IMR-90 (cell line): ENCODE measurements at regions not wholly inside any gene's neighbourhood (a gene's known extent, or its start where the extent isn't known, plus 50 kb on each side); places are given as distances from the start of the nearest gene placed in this dataset.

Source experiments
- ATAC-seq: fragments of 200-7000 bp; cut with Tn5 transposase; 2 replicates; pipeline ENCODE4 v1.9.1; 2020; ENCODE audit warnings: low read depth, mild to moderate bottlenecking, moderate library complexity
- BruUV-seq: library from RNA; stranded (reverse); fragments of 400-500 nt; replicated peaks from 2 replicates; lab custom pipeline; 2021; lab: Mats Ljungman, UMichigan
- CTCF ChIA-PET: fragments of 300-600 bp; formaldehyde crosslinking; extraction: SDS; loops from one replicate; lab custom pipeline; 2021; ENCODE audit warnings: antibody characterized with exemption; lab: Yijun Ruan, JAX
- POLR2A ChIA-PET: fragments of 300-600 bp; sonication (Branson Sonifier 250); formaldehyde crosslinking; loops from one replicate; lab custom pipeline; 2022; ENCODE audit warnings: antibody characterized with exemption; ENCODE audit not compliant: unreplicated experiment; lab: Charles Lee
- DNase-seq: peaks from one replicate; pipeline ENCODE4 v3.0.0; 2013
- H2AFZ ChIP-seq: replicated peaks from 2 replicates; pipeline ENCODE3; 2013; ENCODE audit warnings: low read length, mild to moderate bottlenecking; ENCODE audit not compliant: poor library complexity
- H2AK5ac ChIP-seq: 2 replicates; pipeline ENCODE4 v1.6.1; 2013; ENCODE audit warnings: low read depth, low read length, inconsistent platforms
- H2AK9ac ChIP-seq: replicated peaks from 2 replicates; pipeline ENCODE3; 2013; ENCODE audit warnings: mild to moderate bottlenecking, low read depth, low read length, moderate library complexity; ENCODE audit not compliant: poor library complexity
- H2BK120ac ChIP-seq: 2 replicates; pipeline ENCODE4 v1.6.1; 2013; ENCODE audit warnings: low read depth, low read length, inconsistent platforms
- H2BK15ac ChIP-seq: 3 replicates; pipeline ENCODE4 v1.6.1; 2013; ENCODE audit warnings: low read depth, low read length, inconsistent platforms
- H2BK20ac ChIP-seq: 2 replicates; pipeline ENCODE4 v1.6.1; 2013; ENCODE audit warnings: low read depth, mild to moderate bottlenecking, inconsistent platforms, low read length, moderate library complexity
- H2BK5ac ChIP-seq: 2 replicates; pipeline ENCODE4 v1.6.1; 2013; ENCODE audit warnings: mild to moderate bottlenecking, low read depth, low read length, inconsistent platforms; ENCODE audit not compliant: poor library complexity, severe bottlenecking
- H3K14ac ChIP-seq: replicated peaks from 2 replicates; pipeline ENCODE4 v1.6.1; 2013; ENCODE audit warnings: low read depth, low read length, inconsistent platforms
- H3K18ac ChIP-seq: 2 replicates; pipeline ENCODE4 v1.6.1; 2013; ENCODE audit warnings: low read depth, low read length, control low read depth
- H3K23ac ChIP-seq: 2 replicates; pipeline ENCODE4 v1.6.1; 2013; ENCODE audit warnings: low read depth, low read length, inconsistent platforms
- H3K27ac ChIP-seq: 2 replicates; pipeline ENCODE4 v1.5.1; 2013; ENCODE audit warnings: mild to moderate bottlenecking, control low read depth, low read length; ENCODE audit not compliant: insufficient read depth
- H3K27me3 ChIP-seq: 2 replicates; pipeline ENCODE4 v1.6.1; 2013; ENCODE audit warnings: low read length; ENCODE audit not compliant: control insufficient read depth, insufficient read depth
- H3K36me3 ChIP-seq: 2 replicates; pipeline ENCODE4 v1.6.1; 2013; ENCODE audit warnings: low read length, mixed read lengths; ENCODE audit not compliant: control insufficient read depth, insufficient read depth
- H3K4ac ChIP-seq: 2 replicates; pipeline ENCODE4 v1.6.1; 2013; ENCODE audit warnings: low read depth, low read length, inconsistent platforms
- H3K4me1 ChIP-seq: 2 replicates; pipeline ENCODE4 v1.6.1; 2013; ENCODE audit warnings: low read length, mixed read lengths; ENCODE audit not compliant: control insufficient read depth, insufficient read depth
- H3K4me2 ChIP-seq: 2 replicates; pipeline ENCODE4 v1.6.1; 2013; ENCODE audit warnings: low read depth, mild to moderate bottlenecking, control low read depth, low read length, moderate library complexity
- H3K4me3 ChIP-seq: 2 replicates; pipeline ENCODE4 v1.5.1; 2013; ENCODE audit warnings: low read depth, mild to moderate bottlenecking, control low read depth, low read length, moderate library complexity; ENCODE audit not compliant: insufficient read depth
- H3K56ac ChIP-seq: 2 replicates; pipeline ENCODE4 v1.6.1; 2013; ENCODE audit warnings: low read length, inconsistent platforms; ENCODE audit not compliant: insufficient read depth; ENCODE audit errors: extremely low read depth
- H3K79me1 ChIP-seq, 2 experiments: 2 replicates each; pipeline ENCODE4 v1.6.1; 2013; ENCODE audit warnings: low read length in 2 of 2, inconsistent platforms in 1 of 2, low read depth in 1 of 2
- H3K9ac ChIP-seq: 2 replicates; pipeline ENCODE4 v1.6.1; 2013; ENCODE audit warnings: low read depth, low read length, control low read depth
- H3K9me1 ChIP-seq: 2 replicates; pipeline ENCODE4 v1.6.1; 2013; ENCODE audit warnings: low read length, inconsistent platforms; ENCODE audit not compliant: insufficient read depth
- H3K9me3 ChIP-seq: 2 replicates; pipeline ENCODE4 v1.6.1; 2013; ENCODE audit warnings: low read length; ENCODE audit not compliant: control insufficient read depth, insufficient read depth
- H4K20me1 ChIP-seq: 2 replicates; pipeline ENCODE4 v1.6.1; 2013; ENCODE audit warnings: low read length, inconsistent platforms; ENCODE audit not compliant: insufficient read depth
- H4K5ac ChIP-seq: 2 replicates; pipeline ENCODE4 v1.6.1; 2013; ENCODE audit warnings: mild to moderate bottlenecking, low read depth, low read length, control low read depth
- H4K8ac ChIP-seq, 2 experiments: 2 replicates each; pipeline ENCODE4 v1.6.1; 2013; ENCODE audit warnings: low read depth in 2 of 2, low read length in 2 of 2, control low read depth in 1 of 2, inconsistent platforms in 1 of 2
- H4K91ac ChIP-seq: 2 replicates; pipeline ENCODE4 v1.6.1; 2013; ENCODE audit warnings: low read depth, low read length, inconsistent platforms; ENCODE audit not compliant: insufficient read depth
- BHLHE40 ChIP-seq: fragments of 150-350 bp; IDR thresholded peaks from 2 replicates; pipeline ENCODE4 v1.6.1; 2016; ENCODE audit warnings: mild to moderate bottlenecking, low read depth, low read length
- CEBPB ChIP-seq: IDR thresholded peaks from 2 replicates; pipeline ENCODE4 v1.6.1; 2012; ENCODE audit warnings: low read depth, low read length, improper control_type of control experiment
- CHD1 ChIP-seq: IDR thresholded peaks from 2 replicates; pipeline ENCODE4 v1.6.1; 2012; ENCODE audit warnings: low read depth, low read length, improper control_type of control experiment
- CTCF ChIP-seq: conservative IDR thresholded peaks from 2 replicates; pipeline ENCODE4 v1.5.1; 2012; ENCODE audit warnings: mild to moderate bottlenecking, low read depth, low read length, improper control_type of control experiment
- ELK1 ChIP-seq: fragments of 150-350 bp; IDR thresholded peaks from 2 replicates; pipeline ENCODE4 v1.6.1; 2016; ENCODE audit warnings: low read depth, mild to moderate bottlenecking, low read length, moderate library complexity, borderline replicate concordance
- FOS ChIP-seq: fragments of 150-350 bp; IDR thresholded peaks from 2 replicates; pipeline ENCODE4 v1.6.1; 2016; ENCODE audit warnings: low read depth, low read length
- MAFK ChIP-seq: IDR thresholded peaks from 2 replicates; pipeline ENCODE4 v1.6.1; 2012; ENCODE audit warnings: low read depth, low read length, improper control_type of control experiment
- MAZ ChIP-seq: IDR thresholded peaks from 2 replicates; pipeline ENCODE4 v1.6.1; 2012; ENCODE audit warnings: low read depth, mild to moderate bottlenecking, low read length, improper control_type of control experiment, moderate library complexity, borderline replicate concordance
- MXI1 ChIP-seq: IDR thresholded peaks from 2 replicates; pipeline ENCODE4 v1.6.1; 2012; ENCODE audit warnings: low read depth, mild to moderate bottlenecking, low read length, moderate library complexity, borderline replicate concordance
- NFE2L2 ChIP-seq: fragments of 150-350 bp; IDR thresholded peaks from 2 replicates; pipeline ENCODE4 v1.6.1; 2016; ENCODE audit warnings: low read depth, mild to moderate bottlenecking, low read length
- POLR2A ChIP-seq: IDR thresholded peaks from 2 replicates; pipeline ENCODE4 v1.6.1; 2012; ENCODE audit warnings: mild to moderate bottlenecking, low read depth, low read length
- RAD21 ChIP-seq: IDR thresholded peaks from 2 replicates; pipeline ENCODE4 v1.6.1; 2012; ENCODE audit warnings: low read length, improper control_type of control experiment
- RCOR1 ChIP-seq: IDR thresholded peaks from 2 replicates; pipeline ENCODE4 v1.6.1; 2012; ENCODE audit warnings: mild to moderate bottlenecking, low read length, improper control_type of control experiment; ENCODE audit not compliant: insufficient replicate concordance
- RFX5 ChIP-seq: IDR thresholded peaks from 2 replicates; pipeline ENCODE4 v1.8.0; 2012; ENCODE audit warnings: low read depth, mild to moderate bottlenecking, low read length, moderate library complexity
- SMC3 ChIP-seq: fragments of 150-350 bp; IDR thresholded peaks from 2 replicates; pipeline ENCODE4 v1.6.1; 2016; ENCODE audit warnings: low read depth, mild to moderate bottlenecking, antibody characterized with exemption, low read length, moderate library complexity
- USF2 ChIP-seq: fragments of 150-350 bp; IDR thresholded peaks from 2 replicates; pipeline ENCODE4 v1.6.1; 2017; ENCODE audit warnings: mild to moderate bottlenecking, antibody characterized with exemption, low read length, low read depth
- WGBS, 2 experiments: methylation state at CpG; one replicate each; pipeline versions ENCODE4 v1.1.5 to v1.1.7; 2013; ENCODE audit warnings: missing lambda C conversion rate in 2 of 2; ENCODE audit not compliant: insufficient read length in 1 of 2; ENCODE audit errors: extremely low coverage in 2 of 2; 5-methylcytosine and 5-hydroxymethylcytosine counted together
- dilution Hi-C: fragments of 300-500 bp; cut with HindIII; formaldehyde crosslinking; loops from one replicate; pipeline ENCODE4 v1.14.3; 2018; ENCODE audit warnings: low sequenced_read_pairs; ENCODE audit not compliant: unreplicated experiment
- in situ Hi-C: fragments of 300-500 bp; cut with MboI; formaldehyde crosslinking; loops from 3 replicates; pipeline ENCODE4 v1.14.3; 2019; ENCODE audit warnings: low sequenced_read_pairs, inconsistent platforms, mixed read lengths
- intact Hi-C: fragments of 100-400 bp; cut with micrococcal nuclease; formaldehyde crosslinking; loops from 2 replicates; pipeline ENCODE4 v1.10.0; 2022

- H3K4me3 ChIP-seq, result no peak overlapping the region
- dilution Hi-C loops, result no loop called here
- no peak overlapping the region for H2AFZ ChIP-seq
- in situ Hi-C loops, result no loop called here
- H3K14ac ChIP-seq, result no peak overlapping the region
- H2AK5ac ChIP-seq, result no peak overlapping the region
- H3K23ac ChIP-seq, result no peak overlapping the region
- H3K36me3 ChIP-seq, result no peaks in the 10 kb centered on the region
- intact Hi-C loops, result no loop called here
- H3K27me3 ChIP-seq, result no peaks in the 10 kb centered on the region
- H2AK9ac ChIP-seq, result no peak overlapping the region
- no peak overlapping the region for H3K9ac ChIP-seq
- TF ChIP-seq RCOR1 (no peak), MAZ (no peak), NFE2L2 (no peak), CTCF (no peak), USF2 (no peak), RFX5 (no peak), POLR2A (no peak), FOS (no peak), CHD1 (no peak), CEBPB (no peak), SMC3 (no peak), RAD21 (no peak), ELK1 (no peak), BHLHE40 (no peak), MAFK (no peak), MXI1 (no peak)
- H2BK5ac ChIP-seq, result no peak overlapping the region
- no peak overlapping the region for H3K4ac ChIP-seq
- no peak overlapping the region for H3K56ac ChIP-seq
- no peaks in the 10 kb centered on the region for H3K9me1 ChIP-seq
- no peak overlapping the region for H3K18ac ChIP-seq
- no peak overlapping the region for H4K91ac ChIP-seq
- no peak for ATAC-seq
- no peak overlapping the region for H3K4me2 ChIP-seq
- H2BK20ac ChIP-seq, result no peak overlapping the region
- no peak overlapping the region for H2BK120ac ChIP-seq
- H4K20me1 ChIP-seq, result no peaks in the 10 kb centered on the region
- ChIA-PET POLR2A (no interaction called here), CTCF (no interaction called here)
- no peak for DNase-seq
- H4K8ac ChIP-seq, result no peak overlapping the region
- no peak overlapping the region for H3K27ac ChIP-seq
- H3K79me1 ChIP-seq, result no peaks in the 10 kb centered on the region
- no peak overlapping the region for H4K5ac ChIP-seq
- H3K4me1 ChIP-seq, result no peaks in the 10 kb centered on the region
- no CpG with 5 or more reads among the region's 3 CpGs for WGBS, 2 experiments
- BruUV-seq, result no TSS peak
- H2BK15ac ChIP-seq, result no peak overlapping the region
- H3K9me3 ChIP-seq, result no peaks in the 10 kb centered on the region
Measured at GRCh38 chr1:88320291-88320690, 363.8 kb upstream of the PKN2 start.
